ENCODE measurements at regions not wholly inside any gene's neighbourhood (a gene's known extent, or its start where the extent isn't known, plus 50 kb on each side); places are given as distances from the start of the nearest gene placed in this dataset.

GRCh38 chr2:66058675-66059074 is 376.2 kb upstream of the MEIS1 start:
- BruUV-seq (replicated peaks) = no TSS peak
- CTCF ChIA-PET = interaction anchor here (0.6 kb wide), 1 partner anchor 540 kb away, joined by 3 read pairs; no protein-coding TSS in a partner anchor
- Mint-ChIP-seq H3K9me3 (ENCODE audit: unreplicated experiment) (no peaks in the 10 kb centered on the region), H3K27me3 (ENCODE audit: insufficient read depth, unreplicated experiment) (peaks cover 17% of the 10 kb centered on the region), H3K36me3 (ENCODE audit: insufficient read depth, unreplicated experiment) (no peaks in the 10 kb centered on the region), H3K4me3 (ENCODE audit: unreplicated experiment) (no peak overlapping the region), H3K4me1 (ENCODE audit: insufficient read depth, unreplicated experiment) (no peaks in the 10 kb centered on the region), H3K27ac (ENCODE audit: low read depth, unreplicated experiment) (no peak overlapping the region)
- intact Hi-C loops (cut with micrococcal nuclease) = no loop called here
- DNase-seq (ENCODE audit: unreplicated experiment) = no peak
- POLR2A ChIA-PET = interaction anchor here (1.0 kb wide), 1 partner anchor 306 kb away, joined by 3 read pairs; no protein-coding TSS in a partner anchor
- TF ChIP-seq, protein P1, sequence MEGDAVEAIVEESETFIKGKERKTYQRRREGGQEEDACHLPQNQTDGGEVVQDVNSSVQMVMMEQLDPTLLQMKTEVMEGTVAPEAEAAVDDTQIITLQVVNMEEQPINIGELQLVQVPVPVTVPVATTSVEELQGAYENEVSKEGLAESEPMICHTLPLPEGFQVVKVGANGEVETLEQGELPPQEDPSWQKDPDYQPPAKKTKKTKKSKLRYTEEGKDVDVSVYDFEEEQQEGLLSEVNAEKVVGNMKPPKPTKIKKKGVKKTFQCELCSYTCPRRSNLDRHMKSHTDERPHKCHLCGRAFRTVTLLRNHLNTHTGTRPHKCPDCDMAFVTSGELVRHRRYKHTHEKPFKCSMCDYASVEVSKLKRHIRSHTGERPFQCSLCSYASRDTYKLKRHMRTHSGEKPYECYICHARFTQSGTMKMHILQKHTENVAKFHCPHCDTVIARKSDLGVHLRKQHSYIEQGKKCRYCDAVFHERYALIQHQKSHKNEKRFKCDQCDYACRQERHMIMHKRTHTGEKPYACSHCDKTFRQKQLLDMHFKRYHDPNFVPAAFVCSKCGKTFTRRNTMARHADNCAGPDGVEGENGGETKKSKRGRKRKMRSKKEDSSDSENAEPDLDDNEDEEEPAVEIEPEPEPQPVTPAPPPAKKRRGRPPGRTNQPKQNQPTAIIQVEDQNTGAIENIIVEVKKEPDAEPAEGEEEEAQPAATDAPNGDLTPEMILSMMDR (IDR thresholded peaks at IDR 0.05; ENCODE audit: unreplicated experiment) = no peak

GRCh38 chr2:66057844-66058243 is 377.1 kb upstream of the MEIS1 start:
- H3K27me3 Mint-ChIP-seq (ENCODE audit: insufficient read depth, unreplicated experiment) = peaks cover 13% of the 10 kb centered on the region
- no peak overlapping the region for H3K27ac Mint-ChIP-seq (ENCODE audit: low read depth, unreplicated experiment)
- no peak overlapping the region for H3K4me3 Mint-ChIP-seq (ENCODE audit: unreplicated experiment)
- CTCF ChIA-PET = interaction anchor here (0.6 kb wide), 1 partner anchor 541 kb away, joined by 3 read pairs; no protein-coding TSS in a partner anchor
- POLR2A ChIA-PET = interaction anchor here (1.0 to 1.1 kb wide), 3 partner anchors 11 to 307 kb away, joined by 3 to 5 read pairs (median 4); no protein-coding TSS in a partner anchor
- no peaks in the 10 kb centered on the region for H3K36me3 Mint-ChIP-seq (ENCODE audit: insufficient read depth, unreplicated experiment)
- BruUV-seq (replicated peaks) = no TSS peak
- TF ChIP-seq, protein P1 (IDR thresholded peaks at IDR 0.05; ENCODE audit: unreplicated experiment) = no peak
- no peak for DNase-seq (ENCODE audit: unreplicated experiment)
- no peaks in the 10 kb centered on the region for H3K4me1 Mint-ChIP-seq (ENCODE audit: insufficient read depth, unreplicated experiment)
- intact Hi-C loops (cut with micrococcal nuclease) = no loop called here
- no peaks in the 10 kb centered on the region for H3K9me3 Mint-ChIP-seq (ENCODE audit: unreplicated experiment)

DNA sequence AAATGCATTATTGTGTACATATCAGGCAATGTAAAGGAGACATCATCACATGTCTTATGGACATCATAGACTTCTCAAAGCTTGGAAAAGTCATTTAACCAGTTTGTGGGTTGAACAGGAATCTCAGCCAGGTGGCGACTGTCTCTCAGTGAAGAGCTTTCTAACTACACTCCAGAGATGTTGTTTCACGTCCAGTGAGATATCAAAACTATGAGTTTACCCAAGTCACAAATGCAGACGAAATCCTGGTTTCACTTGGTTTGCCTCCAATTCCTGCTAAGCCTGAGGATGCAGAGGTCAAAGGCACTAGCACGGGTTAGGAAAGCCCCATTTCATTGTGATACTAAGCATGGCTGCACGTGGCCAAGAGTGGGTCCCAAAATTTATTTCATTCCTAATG is 384.5 kb upstream of the MEIS1 start:
- no peak overlapping the region for H3K27ac Mint-ChIP-seq (ENCODE audit: low read depth, unreplicated experiment)
- TF ChIP-seq, protein P1 (IDR thresholded peaks at IDR 0.05; ENCODE audit: unreplicated experiment) = no peak
- no peaks in the 10 kb centered on the region for H3K36me3 Mint-ChIP-seq (ENCODE audit: insufficient read depth, unreplicated experiment)
- intact Hi-C loops (cut with micrococcal nuclease) = no loop called here
- DNase-seq (ENCODE audit: unreplicated experiment) = no peak
- peaks cover 17% of the 10 kb centered on the region for H3K4me1 Mint-ChIP-seq (ENCODE audit: insufficient read depth, unreplicated experiment)
- POLR2A ChIA-PET = interaction anchor here (0.7 to 1.0 kb wide), 3 partner anchors 28 to 383 kb away, joined by 3 to 5 read pairs (median 3); no protein-coding TSS in a partner anchor
- CTCF ChIA-PET = interaction anchor here (0.7 to 1.2 kb wide), 2 partner anchors 365 to 1185 kb away, joined by 3 read pairs; no protein-coding TSS in a partner anchor
- no TSS peak for BruUV-seq (replicated peaks)
- no peak overlapping the region for H3K4me3 Mint-ChIP-seq (ENCODE audit: unreplicated experiment)
- no peaks in the 10 kb centered on the region for H3K9me3 Mint-ChIP-seq (ENCODE audit: unreplicated experiment)
- H3K27me3 Mint-ChIP-seq (ENCODE audit: insufficient read depth, unreplicated experiment) = no peaks in the 10 kb centered on the region

- TF ChIP-seq, protein P1 (IDR thresholded peaks at IDR 0.05; ENCODE audit: unreplicated experiment) = no peak
- H3K27ac Mint-ChIP-seq (ENCODE audit: low read depth, unreplicated experiment) = no peak overlapping the region
Measured at GRCh38 chr2:66048667-66049066, 386.3 kb upstream of the MEIS1 start.

More at GRCh38 chr2:66048667-66049066, 386.3 kb upstream of the MEIS1 start:
- H3K4me3 Mint-ChIP-seq (ENCODE audit: unreplicated experiment) = no peak overlapping the region
- no peak for DNase-seq (ENCODE audit: unreplicated experiment)
- H3K36me3 Mint-ChIP-seq (ENCODE audit: insufficient read depth, unreplicated experiment) = no peaks in the 10 kb centered on the region
- no peaks in the 10 kb centered on the region for H3K27me3 Mint-ChIP-seq (ENCODE audit: insufficient read depth, unreplicated experiment)
- BruUV-seq (replicated peaks) = no TSS peak
- peaks cover 17% of the 10 kb centered on the region for H3K4me1 Mint-ChIP-seq (ENCODE audit: insufficient read depth, unreplicated experiment)
- no peaks in the 10 kb centered on the region for H3K9me3 Mint-ChIP-seq (ENCODE audit: unreplicated experiment)
- CTCF ChIA-PET = no interaction called here
- intact Hi-C loops (cut with micrococcal nuclease) = no loop called here
- POLR2A ChIA-PET = no interaction called here

Measured in MCF 10A (cell line).